Uterus (tissue), 3 donors: ENCODE measurements at regions not wholly inside any gene's neighbourhood (a gene's known extent, or its start where the extent isn't known, plus 50 kb on each side); places are given as distances from the start of the nearest gene placed in this dataset.

Source experiments
- DNase-seq, 2 donors: peaks; one replicate each; pipeline ENCODE4 v3.0.0-alpha.2; 2019 to 2020
- H3K27ac ChIP-seq, 2 donors: fragments of 200-600 bp; sonication (generic); 1 replicate in 1 of 2; 2 replicates in 1 of 2; pipeline ENCODE4 v1.5.1; 2016 to 2018
- H3K27me3 ChIP-seq, 2 donors: fragments of 200-600 bp; sonication (generic); one replicate each; pipeline ENCODE4 v1.5.1; 2018 to 2019; ENCODE audit warnings: control low read depth in 1 of 2
- H3K36me3 ChIP-seq, 2 donors: fragments of 200-600 bp; sonication (generic); one replicate each; pipeline ENCODE4 v1.5.1; 2019; ENCODE audit warnings: control low read depth in 1 of 2
- H3K4me1 ChIP-seq, 2 donors: fragments of 200-600 bp; sonication (generic); one replicate each; pipeline ENCODE4 v1.5.1; 2018 to 2019; ENCODE audit warnings: control low read depth in 1 of 2
- H3K4me3 ChIP-seq, 2 donors: fragments of 200-600 bp; sonication (generic); 1 replicate in 1 of 2; 2 replicates in 1 of 2; pipeline ENCODE4 v1.5.1; 2018 to 2019; ENCODE audit warnings: mild to moderate bottlenecking in 1 of 2
- H3K9me3 ChIP-seq, 2 donors: fragments of 200-600 bp; sonication (generic); one replicate each; pipeline ENCODE4 v1.5.1; 2019; ENCODE audit warnings: control low read depth in 1 of 2
- CTCF ChIP-seq, 4 experiments: fragments of 200-600 bp in 2 of 4; fragments of 450-650 bp in 2 of 4; sonication (generic) in 2 of 4; IDR thresholded peaks; one replicate each; pipeline ENCODE4 v1.5.1; 2016 to 2019; ENCODE audit warnings: antibody characterized with exemption in 4 of 4, mild to moderate bottlenecking in 2 of 4, moderate library complexity in 1 of 4
- POLR2A ChIP-seq, 2 donors: fragments of 450-650 bp; IDR thresholded peaks; one replicate each; pipeline ENCODE4 v1.6.1; 2016; ENCODE audit warnings: antibody characterized with exemption in 2 of 2, mild to moderate bottlenecking in 1 of 2, moderate library complexity in 1 of 2
- intact Hi-C: fragments of 100-400 bp; cut with DNase I; formaldehyde crosslinking; loops from one replicate; pipeline ENCODE4 v1.15.1; 2023; ENCODE audit warnings: low total_unique reads
- donor health status: DM: yes; HTN: yes; CAD: no.

- H3K27me3 ChIP-seq = no peaks in the 10 kb centered on the region
- no peak for TF ChIP-seq POLR2A (IDR thresholded peaks at IDR 0.05)
- no peak for TF ChIP-seq CTCF (IDR thresholded peaks at IDR 0.05)
- intact Hi-C loops = no loop called here
- H3K9me3 ChIP-seq = no peaks in the 10 kb centered on the region
- no peak for DNase-seq
- H3K27ac ChIP-seq = no peak overlapping the region
- no peaks in the 10 kb centered on the region for H3K4me1 ChIP-seq
- H3K36me3 ChIP-seq = no peaks in the 10 kb centered on the region
- no peak overlapping the region for H3K4me3 ChIP-seq
Measured at GRCh38 chr5:153883854-153884611, 154.7 kb downstream of the FAM114A2 start.

GRCh38 chr5:153881687-153882086, 157.0 kb downstream of the FAM114A2 start:
- no peak for TF ChIP-seq CTCF (IDR thresholded peaks at IDR 0.05)
- TF ChIP-seq POLR2A (IDR thresholded peaks at IDR 0.05) = no peak
- DNase-seq = no peak
- Histone ChIP-seq H3K36me3 (no peaks in the 10 kb centered on the region), H3K4me3 (no peak overlapping the region), H3K27ac (no peak overlapping the region), H3K4me1 (no peaks in the 10 kb centered on the region), H3K9me3 (no peaks in the 10 kb centered on the region), H3K27me3 (no peaks in the 10 kb centered on the region)
- intact Hi-C loops = no loop called here

- Histone ChIP-seq H3K27ac (no peak overlapping the region), H3K4me3 (no peak overlapping the region), H3K27me3 (no peaks in the 10 kb centered on the region), H3K36me3 (no peaks in the 10 kb centered on the region), H3K9me3 (no peaks in the 10 kb centered on the region), H3K4me1 (no peaks in the 10 kb centered on the region)
- TF ChIP-seq POLR2A (IDR thresholded peaks at IDR 0.05) = no peak
- intact Hi-C loops = no loop called here
- no peak for DNase-seq
Measured at GRCh38 chr5:153880106-153880505, 158.6 kb downstream of the FAM114A2 start.

GRCh38 chr5:153879596-153879995, 159.1 kb downstream of the FAM114A2 start:
- H3K27ac ChIP-seq = no peak overlapping the region
- no peak for DNase-seq
- no peak for TF ChIP-seq POLR2A (IDR thresholded peaks at IDR 0.05)
- TF ChIP-seq CTCF (IDR thresholded peaks at IDR 0.05) = no peak
- H3K9me3 ChIP-seq = no peaks in the 10 kb centered on the region
- H3K36me3 ChIP-seq = no peaks in the 10 kb centered on the region
- H3K27me3 ChIP-seq = no peaks in the 10 kb centered on the region
- H3K4me3 ChIP-seq = no peak overlapping the region
- intact Hi-C loops = no loop called here
- H3K4me1 ChIP-seq = no peaks in the 10 kb centered on the region

- TF ChIP-seq POLR2A (IDR thresholded peaks at IDR 0.05) = no peak
- no peak for TF ChIP-seq CTCF (IDR thresholded peaks at IDR 0.05)
- H3K36me3 ChIP-seq = no peaks in the 10 kb centered on the region
- H3K9me3 ChIP-seq = no peaks in the 10 kb centered on the region
- no peak for DNase-seq
- intact Hi-C loops = no loop called here
- no peaks in the 10 kb centered on the region for H3K27me3 ChIP-seq
- H3K4me3 ChIP-seq = no peak overlapping the region
- H3K4me1 ChIP-seq = no peaks in the 10 kb centered on the region
- H3K27ac ChIP-seq = no peak overlapping the region
Measured at GRCh38 chr5:153866176-153866575, 172.5 kb downstream of the FAM114A2 start.
